Peyer's patch (tissue), 4 donors: ENCODE measurements at regions not wholly inside any gene's neighbourhood (a gene's known extent, or its start where the extent isn't known, plus 50 kb on each side); places are given as distances from the start of the nearest gene placed in this dataset.

ENCODE experiments used
- CTCF ChIP-seq, 6 experiments: fragments of 450-650 bp in 4 of 6; fragments of 200-600 bp in 2 of 6; sonication (generic) in 1 of 6; IDR thresholded peaks; one replicate each; pipeline ENCODE4 v1.5.1; 2017 to 2019; ENCODE audit warnings: antibody characterized with exemption in 6 of 6, mild to moderate bottlenecking in 3 of 6, moderate library complexity in 1 of 6
- POLR2A ChIP-seq, 2 donors: fragments of 450-650 bp; IDR thresholded peaks; one replicate each; pipeline ENCODE4 v1.5.1; 2017; ENCODE audit warnings: antibody characterized with exemption in 2 of 2, mild to moderate bottlenecking in 2 of 2, moderate library complexity in 2 of 2

- TF ChIP-seq CTCF (IDR thresholded peaks at IDR 0.05): no peak
- no peak for TF ChIP-seq POLR2A (IDR thresholded peaks at IDR 0.05)
Observed at GRCh38 chr3:181486141-181486885, 225.4 kb upstream of the SOX2 start.
